HG02852 (cell line): ENCODE measurements at regions not wholly inside any gene's neighbourhood (a gene's known extent, or its start where the extent isn't known, plus 50 kb on each side); places are given as distances from the start of the nearest gene placed in this dataset.
A peak's percentile ranks its signal among the peaks of the same experiment; 100 is the strongest.

Experiments
- ATAC-seq: cut with Tn5 transposase; IDR thresholded peaks from one replicate; pipeline ENCODE4 v1.9.1; 2021; ENCODE audit warnings: mild to moderate bottlenecking, moderate library complexity; ENCODE audit not compliant: unreplicated experiment

DNA sequence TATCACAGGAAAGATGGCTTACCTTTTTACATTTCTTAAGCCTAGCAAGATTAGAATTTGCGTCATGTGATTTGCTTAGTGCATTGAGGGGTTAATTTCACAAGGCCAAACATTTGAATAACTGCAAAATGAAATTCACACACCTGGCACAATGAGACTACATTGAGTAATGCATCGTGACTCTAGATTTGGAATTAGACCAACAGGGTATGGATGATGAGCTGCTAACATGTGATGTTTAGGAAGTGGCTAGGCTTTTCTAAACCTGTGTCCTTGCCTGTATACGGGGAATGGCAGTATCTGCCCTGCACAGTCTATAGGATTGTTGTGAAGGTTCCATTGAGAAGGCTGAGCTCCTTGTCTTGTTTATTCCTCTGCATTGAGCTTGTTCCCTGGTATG, 160.1 kb downstream of the MFSD1 start:
- no peak for ATAC-seq

DNA sequence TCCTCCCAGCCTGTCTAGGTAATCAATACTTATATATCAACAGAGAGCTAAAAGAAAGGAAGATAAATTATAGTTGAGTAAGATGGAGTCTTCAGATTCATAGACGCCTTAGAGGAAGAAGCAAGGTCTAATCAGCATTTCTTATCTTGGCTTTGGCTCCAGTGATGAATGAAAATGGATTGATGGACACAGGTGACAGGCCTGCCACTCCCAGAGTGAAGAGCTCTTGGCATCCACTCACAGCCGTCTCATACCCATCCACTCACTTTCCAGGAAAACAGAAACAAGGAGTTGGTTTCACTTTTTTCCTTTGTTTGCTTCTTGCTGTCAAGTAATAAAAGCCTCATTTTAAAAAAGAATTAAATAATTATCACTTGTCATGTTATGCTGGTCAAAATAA, 168.2 kb downstream of the MFSD1 start:
- no peak for ATAC-seq

DNA sequence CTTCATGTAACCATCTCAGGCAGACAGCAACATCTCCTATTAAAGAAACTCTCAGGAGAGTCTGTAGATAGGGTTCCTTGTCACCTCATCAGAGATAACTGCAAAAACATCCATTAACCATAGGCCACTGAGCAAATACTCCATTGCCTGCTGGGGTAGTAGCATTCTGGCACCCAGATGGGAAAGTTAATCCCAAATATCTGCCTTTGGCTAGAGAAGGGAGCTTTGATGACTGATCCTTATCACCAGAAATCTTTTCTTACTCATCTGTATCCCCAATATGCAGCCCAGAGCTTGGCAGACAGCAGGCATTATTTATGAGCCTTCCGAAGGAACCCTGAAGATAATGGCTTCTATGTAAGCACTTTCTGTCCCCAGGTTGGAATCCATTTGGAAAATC, 173.1 kb downstream of the MFSD1 start:
- ATAC-seq: no peak

DNA sequence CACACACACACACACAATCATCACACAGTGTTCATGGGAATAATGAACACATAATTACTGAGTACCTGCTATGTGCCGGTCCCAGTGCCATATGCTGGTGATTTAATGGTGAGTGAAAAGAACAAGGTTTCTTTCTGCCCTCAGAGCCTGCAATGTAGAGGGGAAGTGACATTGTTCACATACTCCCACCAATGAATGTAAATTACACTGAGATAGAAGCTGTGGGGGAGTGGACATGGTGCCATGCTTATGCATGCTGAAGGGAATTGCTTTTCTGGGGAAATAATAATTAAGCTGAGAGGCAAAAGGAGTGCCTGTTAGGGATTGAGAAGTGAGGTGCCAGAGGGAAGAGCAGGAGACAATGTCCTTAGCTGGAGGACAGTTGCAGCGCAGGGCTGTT, 175.1 kb downstream of the MFSD1 start:
- no peak for ATAC-seq

DNA sequence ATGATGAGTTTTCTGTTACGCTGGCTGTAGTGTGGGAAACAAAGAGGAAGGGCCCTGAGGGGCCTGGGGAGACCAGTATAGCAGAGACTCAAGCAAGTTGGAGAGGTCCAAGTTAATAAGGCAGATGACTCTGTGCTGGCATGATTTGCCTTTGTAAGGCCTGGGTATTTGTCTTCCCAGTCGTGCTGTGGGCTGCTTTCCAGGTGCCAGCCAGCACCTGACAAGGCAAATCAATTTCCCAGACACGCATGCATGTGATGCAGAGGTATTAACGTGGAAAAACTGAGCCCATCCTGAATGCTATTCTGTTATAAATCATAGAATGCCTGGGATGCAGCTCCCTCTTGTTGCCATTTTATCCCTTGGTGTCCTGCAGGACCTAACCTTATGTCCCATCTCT, 175.6 kb downstream of the MFSD1 start:
- ATAC-seq: no peak

DNA sequence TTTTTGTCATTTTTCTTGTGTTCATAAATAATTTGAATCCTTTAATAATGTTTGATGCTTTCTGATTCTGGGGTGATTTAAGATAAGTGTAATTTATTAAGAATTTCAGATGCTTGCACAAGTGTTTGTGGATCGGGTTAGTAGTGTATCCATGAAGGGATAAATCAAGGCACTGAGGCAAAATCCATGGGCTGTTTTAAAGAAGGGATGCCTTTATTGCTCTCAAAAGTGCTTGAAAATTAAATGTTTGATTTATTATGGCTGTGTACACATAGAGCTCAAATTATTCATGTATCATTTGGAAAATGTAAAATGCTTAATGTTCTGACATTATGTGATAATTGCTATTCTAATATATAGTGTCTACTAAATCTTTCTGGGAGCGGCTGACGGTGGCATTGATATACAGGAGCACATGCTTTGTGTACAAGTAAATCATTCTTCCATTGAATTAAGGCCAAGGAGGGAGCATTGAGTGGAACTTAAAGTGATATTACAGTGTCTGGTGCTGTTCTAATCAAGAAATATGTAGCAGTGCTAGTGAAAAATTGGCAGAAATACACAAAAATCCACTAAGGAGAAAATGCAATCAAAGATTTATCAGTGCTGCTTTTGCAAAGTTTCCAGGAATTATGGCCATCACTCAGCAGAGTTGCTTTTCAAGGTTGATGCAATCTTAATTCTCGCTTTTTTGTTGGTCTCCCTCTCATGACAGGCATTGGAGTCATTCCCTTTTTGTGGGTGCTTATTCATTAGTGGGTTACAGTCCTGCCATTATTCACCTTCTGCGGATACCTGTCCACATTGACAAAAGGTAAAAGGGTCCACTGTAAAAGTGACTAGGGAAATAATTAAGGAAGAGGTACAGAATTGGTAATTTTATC, 181.6 kb downstream of the MFSD1 start:
- ATAC-seq: no peak

DNA sequence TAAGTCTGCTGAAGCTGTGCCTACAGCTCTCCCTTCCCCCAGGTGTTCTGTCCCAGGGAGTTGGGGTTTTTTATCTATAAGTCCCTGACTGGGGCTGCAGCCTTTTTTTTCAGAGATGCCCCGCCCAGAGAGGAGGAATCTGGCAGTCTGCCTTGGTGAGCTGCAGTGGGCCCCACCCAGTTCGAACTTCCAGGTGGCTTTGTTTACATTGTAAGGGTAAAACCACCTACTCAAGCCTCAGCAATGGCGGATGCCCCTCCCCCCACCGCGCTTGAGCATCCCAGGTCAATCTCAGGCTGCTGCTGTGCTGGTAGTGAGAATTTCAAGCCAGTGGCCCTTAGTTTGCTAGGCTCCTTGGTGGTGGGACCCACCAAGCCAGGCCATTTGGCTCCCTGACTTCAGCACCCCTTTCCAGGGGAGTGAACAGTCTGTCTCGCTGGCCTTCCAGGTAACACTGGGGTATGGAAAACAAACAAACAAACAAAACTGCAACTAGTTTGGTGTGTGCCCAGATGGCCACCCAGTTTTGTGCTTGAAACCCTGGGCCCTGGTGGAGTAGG, 189.4 kb downstream of the MFSD1 start:
- no peak for ATAC-seq

DNA sequence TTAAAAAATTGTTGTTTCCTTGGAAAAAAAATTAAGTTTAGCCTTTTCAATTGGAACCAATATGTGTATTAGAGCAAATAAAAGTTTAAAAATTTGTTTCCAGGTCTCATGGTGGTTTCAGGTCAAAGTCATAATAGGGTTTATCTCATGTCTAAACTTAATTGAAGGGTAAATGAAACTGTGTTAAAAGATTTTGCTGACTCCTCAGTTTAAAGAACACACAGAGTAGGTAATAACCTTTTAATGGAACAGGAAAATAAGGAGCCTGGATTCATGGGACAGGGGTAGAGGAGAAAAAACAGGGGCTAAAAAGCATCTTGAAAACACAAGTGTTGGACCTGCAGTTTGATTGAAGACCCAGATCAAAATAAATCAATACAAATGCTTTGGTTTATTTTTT, 190.6 kb downstream of the MFSD1 start:
- ATAC-seq: no peak

DNA sequence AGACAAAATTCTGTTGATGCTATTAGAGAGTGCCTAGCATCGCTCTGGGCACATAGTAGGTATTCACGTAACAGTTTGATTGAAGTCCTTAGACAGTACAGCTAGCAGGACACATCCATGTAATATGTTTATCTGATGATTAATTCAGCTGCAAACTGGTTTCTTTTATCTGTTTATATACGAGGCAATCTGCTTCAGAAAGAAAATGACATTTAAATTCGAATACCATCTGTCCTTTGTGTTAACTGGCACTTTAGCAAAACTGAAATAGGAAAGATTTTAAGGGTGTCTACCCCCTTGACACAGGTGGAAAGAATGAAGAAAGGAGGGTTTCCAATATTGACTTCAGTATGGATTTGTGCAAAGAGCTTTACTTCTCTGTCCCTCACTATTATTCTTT, 192.5 kb downstream of the MFSD1 start:
- no peak for ATAC-seq

DNA sequence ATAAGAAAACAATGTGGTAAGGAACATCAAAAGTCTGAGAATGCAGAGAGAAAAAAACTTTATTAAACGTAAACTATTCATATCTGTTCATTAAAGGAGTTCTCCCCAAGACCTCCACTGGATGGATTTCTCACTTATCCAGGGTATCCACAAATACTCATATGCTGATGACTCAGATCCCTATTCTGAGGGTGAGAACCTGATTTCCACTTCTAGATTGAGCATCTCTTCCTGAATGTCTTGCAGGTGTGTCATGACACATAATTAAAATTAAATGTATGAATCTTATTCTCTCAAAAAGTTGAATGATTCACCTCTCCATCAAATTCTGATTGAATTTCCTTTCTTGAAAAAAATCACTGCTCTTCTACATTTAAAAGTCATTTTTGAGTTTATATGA, 199.9 kb downstream of the MFSD1 start:
- ATAC-seq: no peak

DNA sequence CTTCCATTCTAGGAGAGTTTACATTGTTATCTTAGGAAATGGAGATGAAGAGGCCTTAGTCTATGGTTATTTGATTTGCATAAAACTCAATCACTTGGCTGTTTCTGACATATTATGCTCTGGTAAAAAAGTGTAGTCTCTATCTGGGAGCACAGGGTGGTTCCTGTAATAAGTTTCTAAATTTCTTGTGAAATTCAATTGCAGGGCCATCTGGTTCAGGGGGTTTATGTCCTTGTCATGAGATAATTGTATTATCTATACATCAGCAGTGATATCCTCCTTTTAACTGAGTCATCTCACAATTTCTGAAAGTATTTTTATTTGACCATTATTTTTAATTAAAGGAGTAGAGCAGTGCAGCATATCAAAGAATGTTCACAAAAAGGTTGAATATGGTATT, 203.3 kb downstream of the MFSD1 start:
- no peak for ATAC-seq

DNA sequence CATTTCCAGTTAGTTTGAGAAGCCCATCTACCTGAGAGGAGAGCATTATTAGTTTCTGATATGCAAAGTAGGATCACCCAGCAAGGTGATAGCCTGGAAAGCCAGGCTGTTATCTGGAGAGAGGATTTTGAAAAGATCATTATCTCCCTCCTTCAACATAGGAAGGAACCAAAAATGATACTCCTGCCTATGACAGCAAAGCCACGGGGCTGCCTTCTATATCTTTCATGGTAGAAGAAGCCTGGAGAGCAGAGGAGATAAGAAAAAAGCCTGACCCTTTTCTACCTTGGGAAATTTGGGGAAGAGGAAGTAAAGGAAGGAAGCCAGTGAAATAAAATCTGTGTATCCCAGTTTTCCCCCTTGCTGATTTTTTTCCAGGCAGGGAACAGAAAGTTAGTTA, 205.5 kb downstream of the MFSD1 start:
- no peak for ATAC-seq

DNA sequence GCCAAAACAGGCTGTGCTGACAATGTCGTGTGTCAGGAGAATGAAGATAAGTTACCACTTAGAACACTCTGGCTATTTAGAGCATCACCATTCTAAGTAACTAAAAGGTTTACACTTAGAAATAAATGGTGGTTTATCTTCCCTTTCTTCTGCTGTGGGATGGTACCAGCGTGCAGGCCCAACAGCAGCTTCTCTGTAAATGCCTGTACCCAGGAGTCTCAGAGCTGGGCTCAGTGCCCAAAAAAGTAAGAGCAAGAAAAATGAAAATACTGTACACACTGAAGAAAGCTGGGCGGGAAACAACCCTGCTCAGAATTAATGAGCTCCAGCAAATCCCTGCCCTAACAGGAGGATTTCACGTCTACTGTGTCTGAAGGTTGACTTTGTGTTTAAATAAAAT, 206.5 kb downstream of the MFSD1 start:
- ATAC-seq: no peak

DNA sequence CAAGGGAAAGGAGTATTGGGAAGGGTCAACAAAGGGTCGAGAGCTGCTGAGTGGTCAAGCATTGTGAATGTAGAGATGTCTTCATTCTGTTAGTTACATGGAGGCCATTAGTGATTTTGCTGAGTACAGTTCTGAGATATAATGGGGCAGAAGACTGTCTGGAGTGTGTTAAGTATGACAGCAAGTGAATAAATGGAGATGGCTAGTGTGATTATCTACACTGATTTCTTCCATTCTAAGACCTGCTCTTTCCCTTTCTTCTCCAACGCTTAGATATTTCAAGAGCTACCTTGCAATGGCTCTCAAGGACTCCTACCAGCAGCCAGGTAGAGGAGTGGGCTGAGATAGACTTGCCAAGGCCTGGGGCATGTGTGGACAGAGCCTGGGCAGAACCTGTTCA, 216.5 kb downstream of the MFSD1 start:
- ATAC-seq: no peak

DNA sequence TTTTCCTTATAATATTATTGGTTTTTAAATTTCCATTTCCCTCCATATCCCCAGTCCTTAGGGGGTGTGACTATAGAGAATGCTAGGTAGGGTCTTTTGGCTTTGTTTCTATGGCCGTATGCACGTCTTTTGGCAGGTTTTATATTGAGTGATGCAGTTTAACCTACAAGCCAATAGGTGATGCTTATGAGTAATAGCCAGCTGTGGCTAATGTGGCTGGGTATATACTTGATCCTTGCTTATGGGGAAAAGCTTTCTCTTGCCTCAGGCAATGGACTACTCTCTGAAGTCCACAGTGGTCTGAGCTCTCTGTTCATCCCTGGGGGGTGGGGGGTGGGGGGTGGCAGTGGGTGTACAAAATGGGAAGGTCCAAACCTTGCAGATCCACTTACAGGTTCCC, 223.9 kb downstream of the MFSD1 start:
- ATAC-seq: no peak

DNA sequence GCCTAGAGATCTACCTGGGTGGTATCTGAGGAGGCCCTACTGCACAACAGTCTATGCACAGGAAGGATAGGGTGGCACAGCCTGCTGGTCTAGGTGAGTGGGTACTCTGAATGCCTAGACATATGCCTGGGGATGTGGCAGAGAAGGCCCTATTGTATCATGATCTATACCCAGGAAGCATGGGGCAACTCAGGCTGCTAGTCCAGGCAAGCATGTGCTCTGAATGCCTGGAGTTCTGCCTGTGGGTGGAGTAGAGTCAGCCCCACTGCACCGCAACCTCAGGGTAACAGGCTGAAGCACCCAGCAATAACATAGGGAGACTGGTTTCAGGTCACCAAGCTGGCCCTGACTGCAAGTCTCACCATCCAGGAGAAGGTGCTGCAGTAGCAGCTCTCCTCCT, 224.7 kb downstream of the MFSD1 start:
- ATAC-seq: no peak

DNA sequence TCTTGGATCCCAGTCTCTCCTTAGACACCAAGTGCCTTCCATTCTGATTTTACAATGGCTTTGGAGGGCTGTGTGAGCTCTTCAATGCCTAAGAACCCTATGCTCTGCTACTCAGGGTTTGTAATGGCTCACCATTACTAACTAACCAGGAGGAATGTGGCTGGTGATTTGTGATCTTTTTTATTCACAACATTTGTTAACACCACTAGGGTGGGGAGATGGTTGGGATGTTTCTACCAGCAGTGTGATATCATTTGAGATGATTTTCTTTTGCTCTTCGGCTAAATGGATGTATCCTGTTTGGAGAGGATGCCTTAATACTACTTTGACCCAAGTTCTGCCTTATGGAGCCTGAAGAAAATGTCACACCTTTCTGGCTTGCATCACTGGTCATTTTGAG, 226.9 kb downstream of the MFSD1 start:
- no peak for ATAC-seq

DNA sequence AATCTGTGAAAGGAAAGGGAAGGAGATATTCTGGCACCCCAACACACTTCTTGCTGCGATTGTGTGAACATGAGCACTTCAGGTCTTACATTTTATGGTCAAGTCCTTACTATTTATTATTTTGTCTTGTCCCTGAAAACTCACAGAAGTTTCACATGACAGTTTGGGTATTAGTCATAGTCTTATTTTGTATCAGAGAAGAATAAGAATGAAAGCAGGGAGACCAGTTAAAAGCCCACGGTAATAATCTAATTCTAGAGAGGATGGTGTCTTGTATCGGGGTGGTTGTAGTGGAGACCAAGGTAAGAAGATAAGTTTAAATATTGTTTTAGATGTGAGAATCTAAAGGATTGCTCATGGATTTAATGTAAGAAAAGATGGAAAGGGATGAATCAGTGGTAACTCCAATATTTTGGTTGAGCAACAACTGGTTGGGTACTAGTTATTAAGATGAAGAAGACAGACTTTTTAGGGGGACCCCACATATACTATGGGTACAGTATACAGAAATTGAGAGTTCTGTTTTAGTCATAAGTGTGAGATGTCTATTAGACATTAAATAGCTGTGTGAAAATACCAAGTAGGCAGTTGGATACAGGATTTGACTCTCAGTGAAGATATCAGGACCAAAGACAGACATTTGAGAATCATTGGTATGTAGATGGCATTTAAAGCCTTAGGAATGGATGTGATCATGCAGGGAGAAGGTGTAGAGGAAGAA, 227.6 kb downstream of the MFSD1 start:
- peak; percentile 89 for ATAC-seq

DNA sequence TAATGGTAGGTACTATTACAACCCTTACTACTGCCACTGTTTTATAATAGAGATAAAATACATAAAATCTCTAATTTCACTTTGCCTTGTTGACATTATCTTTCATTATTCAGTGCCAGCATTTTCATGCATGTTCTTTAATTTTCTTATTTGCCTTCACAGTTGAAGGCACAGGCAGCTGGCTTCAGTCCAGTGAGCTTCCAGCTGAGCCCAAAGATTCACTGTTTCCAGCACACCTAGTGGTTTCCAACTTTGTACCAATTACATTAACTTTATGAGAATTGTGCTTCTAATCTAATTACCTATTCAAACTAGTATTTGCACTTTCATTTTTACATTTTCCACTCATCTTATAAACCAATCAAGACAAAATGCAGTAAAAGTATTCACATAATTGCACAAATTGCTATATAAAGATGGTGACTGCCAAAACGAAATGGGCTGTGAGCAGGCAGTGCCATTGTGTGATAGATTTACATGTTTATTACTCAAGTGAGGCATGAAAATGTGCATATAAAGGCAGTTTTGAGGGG, 228.3 kb downstream of the MFSD1 start:
- no peak for ATAC-seq

DNA sequence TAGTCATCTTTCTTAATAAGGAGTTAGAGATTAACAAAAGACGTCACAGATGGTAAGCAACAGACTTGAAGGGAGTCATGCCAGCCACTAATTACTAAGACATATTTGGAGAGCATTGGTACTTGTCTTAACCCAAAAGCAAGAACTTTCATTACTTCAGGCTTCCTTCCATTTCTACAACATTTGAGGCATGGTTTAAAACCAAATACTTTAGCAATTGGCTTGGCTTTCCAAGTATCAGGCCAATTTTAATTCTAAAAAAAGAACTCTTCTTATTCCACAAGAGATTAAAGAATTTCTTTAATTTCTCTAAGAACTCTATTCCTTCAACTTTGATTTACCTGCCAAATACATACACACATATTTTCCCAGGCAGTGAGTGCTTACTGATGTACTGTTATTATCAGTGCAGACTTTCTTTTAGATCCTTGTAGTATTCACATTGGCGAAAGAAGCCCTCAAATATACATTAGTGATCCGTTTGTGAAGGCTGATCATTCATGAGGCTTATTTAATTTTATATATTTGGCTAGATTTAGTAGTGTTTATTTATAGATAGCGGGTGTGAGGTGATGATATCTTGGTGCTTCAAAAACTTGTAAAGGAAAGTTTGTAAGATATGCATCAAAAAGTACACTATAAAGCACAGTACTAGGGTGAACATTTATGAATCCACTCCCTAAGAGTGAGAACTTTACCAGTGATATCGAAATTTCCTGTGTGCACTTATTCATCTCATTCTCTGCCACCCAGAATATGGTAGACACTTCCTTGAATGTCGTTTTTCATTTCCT, 229.2 kb downstream of the MFSD1 start:
- no peak for ATAC-seq

DNA sequence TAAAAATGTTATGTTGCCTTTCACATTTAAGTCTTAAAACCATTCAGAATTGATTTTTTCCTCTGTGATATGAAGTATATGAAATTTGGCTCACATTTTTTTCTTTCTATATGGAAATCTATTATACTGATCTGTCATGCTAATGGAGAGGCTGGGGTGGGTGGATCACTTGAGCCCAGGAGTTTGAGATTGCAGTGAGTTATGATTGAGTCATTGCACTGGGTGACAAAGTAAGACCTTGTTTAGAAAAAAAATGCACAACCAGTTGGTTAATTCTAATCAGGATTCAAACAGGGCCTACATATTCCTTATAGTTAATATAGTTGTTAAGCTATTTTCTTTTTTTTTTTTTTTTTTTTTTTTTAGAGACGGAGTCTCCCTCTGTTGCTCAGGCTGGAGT, 230.5 kb downstream of the MFSD1 start:
- no peak for ATAC-seq
